ENCODE measurements at regions not wholly inside any gene's neighbourhood (a gene's known extent, or its start where the extent isn't known, plus 50 kb on each side); places are given as distances from the start of the nearest gene placed in this dataset.
A peak's percentile ranks its signal among the peaks of the same experiment; 100 is the strongest.

GRCh38 chr14:100471441-100472093 lies 115.7 kb downstream of the BEGAIN start:
- no peak for DNase-seq

- no peak for DNase-seq
Observed at GRCh38 chr14:100472094-100472455, 115.1 kb downstream of the BEGAIN start.

GRCh38 chr14:100472491-100472890 lies 114.7 kb downstream of the BEGAIN start:
- DNase-seq: no peak

GRCh38 chr14:100473249-100473648 lies 114.0 kb downstream of the BEGAIN start:
- no peak for DNase-seq

- no peak for DNase-seq
Observed at GRCh38 chr14:100474196-100474595, 113.0 kb downstream of the BEGAIN start.

GRCh38 chr14:100475268-100475667 lies 111.9 kb downstream of the BEGAIN start:
- no peak for DNase-seq

GRCh38 chr14:100476012-100476822 lies 111.0 kb downstream of the BEGAIN start:
- DNase-seq: no peak

- no peak for DNase-seq
Observed at GRCh38 chr14:100484531-100485267, 102.5 kb downstream of the BEGAIN start.

- peak; percentile 8 for DNase-seq
Observed at GRCh38 chr14:100486025-100486828, 101.0 kb downstream of the BEGAIN start.
